ENCODE measurements at regions not wholly inside any gene's neighbourhood (a gene's known extent, or its start where the extent isn't known, plus 50 kb on each side); places are given as distances from the start of the nearest gene placed in this dataset.

DNA sequence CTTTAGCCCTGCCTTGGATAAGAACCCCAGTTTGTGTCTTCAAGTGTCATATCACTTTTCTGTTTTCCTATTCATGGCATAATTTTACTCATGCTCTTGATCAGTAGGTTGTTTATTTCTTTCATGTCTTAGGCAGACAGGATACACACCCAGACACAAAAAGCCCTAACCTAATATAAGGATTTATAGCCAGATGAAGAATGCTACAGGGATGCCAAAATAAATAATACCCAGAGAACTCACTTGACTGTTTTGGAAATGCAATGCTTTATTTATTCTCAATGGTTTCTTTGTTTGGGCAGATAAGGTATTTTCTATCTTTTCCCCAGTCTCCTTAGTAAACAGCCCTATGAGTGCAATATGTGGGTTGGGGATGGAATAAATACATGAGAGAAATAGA is 424.0 kb upstream of the PDZRN3 start:
- TF ChIP-seq, protein P1, sequence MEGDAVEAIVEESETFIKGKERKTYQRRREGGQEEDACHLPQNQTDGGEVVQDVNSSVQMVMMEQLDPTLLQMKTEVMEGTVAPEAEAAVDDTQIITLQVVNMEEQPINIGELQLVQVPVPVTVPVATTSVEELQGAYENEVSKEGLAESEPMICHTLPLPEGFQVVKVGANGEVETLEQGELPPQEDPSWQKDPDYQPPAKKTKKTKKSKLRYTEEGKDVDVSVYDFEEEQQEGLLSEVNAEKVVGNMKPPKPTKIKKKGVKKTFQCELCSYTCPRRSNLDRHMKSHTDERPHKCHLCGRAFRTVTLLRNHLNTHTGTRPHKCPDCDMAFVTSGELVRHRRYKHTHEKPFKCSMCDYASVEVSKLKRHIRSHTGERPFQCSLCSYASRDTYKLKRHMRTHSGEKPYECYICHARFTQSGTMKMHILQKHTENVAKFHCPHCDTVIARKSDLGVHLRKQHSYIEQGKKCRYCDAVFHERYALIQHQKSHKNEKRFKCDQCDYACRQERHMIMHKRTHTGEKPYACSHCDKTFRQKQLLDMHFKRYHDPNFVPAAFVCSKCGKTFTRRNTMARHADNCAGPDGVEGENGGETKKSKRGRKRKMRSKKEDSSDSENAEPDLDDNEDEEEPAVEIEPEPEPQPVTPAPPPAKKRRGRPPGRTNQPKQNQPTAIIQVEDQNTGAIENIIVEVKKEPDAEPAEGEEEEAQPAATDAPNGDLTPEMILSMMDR (IDR thresholded peaks at IDR 0.05; ENCODE audit: low read depth, low read length, missing input control) = no peak
- TF ChIP-seq GABPA (IDR thresholded peaks at IDR 0.05 in 1 of 2, conservative IDR thresholded peaks at IDR 0.05 in 1 of 2) (no peak), TAF1 (conservative IDR thresholded peaks at IDR 0.05) (no peak), YY1 (IDR thresholded peaks at IDR 0.05) (no peak)
- TF ChIP-seq, protein P2, sequence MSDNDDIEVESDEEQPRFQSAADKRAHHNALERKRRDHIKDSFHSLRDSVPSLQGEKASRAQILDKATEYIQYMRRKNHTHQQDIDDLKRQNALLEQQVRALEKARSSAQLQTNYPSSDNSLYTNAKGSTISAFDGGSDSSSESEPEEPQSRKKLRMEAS (IDR thresholded peaks at IDR 0.05) = no peak
- TF ChIP-seq, protein P3, sequence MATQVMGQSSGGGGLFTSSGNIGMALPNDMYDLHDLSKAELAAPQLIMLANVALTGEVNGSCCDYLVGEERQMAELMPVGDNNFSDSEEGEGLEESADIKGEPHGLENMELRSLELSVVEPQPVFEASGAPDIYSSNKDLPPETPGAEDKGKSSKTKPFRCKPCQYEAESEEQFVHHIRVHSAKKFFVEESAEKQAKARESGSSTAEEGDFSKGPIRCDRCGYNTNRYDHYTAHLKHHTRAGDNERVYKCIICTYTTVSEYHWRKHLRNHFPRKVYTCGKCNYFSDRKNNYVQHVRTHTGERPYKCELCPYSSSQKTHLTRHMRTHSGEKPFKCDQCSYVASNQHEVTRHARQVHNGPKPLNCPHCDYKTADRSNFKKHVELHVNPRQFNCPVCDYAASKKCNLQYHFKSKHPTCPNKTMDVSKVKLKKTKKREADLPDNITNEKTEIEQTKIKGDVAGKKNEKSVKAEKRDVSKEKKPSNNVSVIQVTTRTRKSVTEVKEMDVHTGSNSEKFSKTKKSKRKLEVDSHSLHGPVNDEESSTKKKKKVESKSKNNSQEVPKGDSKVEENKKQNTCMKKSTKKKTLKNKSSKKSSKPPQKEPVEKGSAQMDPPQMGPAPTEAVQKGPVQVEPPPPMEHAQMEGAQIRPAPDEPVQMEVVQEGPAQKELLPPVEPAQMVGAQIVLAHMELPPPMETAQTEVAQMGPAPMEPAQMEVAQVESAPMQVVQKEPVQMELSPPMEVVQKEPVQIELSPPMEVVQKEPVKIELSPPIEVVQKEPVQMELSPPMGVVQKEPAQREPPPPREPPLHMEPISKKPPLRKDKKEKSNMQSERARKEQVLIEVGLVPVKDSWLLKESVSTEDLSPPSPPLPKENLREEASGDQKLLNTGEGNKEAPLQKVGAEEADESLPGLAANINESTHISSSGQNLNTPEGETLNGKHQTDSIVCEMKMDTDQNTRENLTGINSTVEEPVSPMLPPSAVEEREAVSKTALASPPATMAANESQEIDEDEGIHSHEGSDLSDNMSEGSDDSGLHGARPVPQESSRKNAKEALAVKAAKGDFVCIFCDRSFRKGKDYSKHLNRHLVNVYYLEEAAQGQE (IDR thresholded peaks at IDR 0.05) = no peak
